OCI-LY1 (cell line): ENCODE measurements at regions not wholly inside any gene's neighbourhood (a gene's known extent, or its start where the extent isn't known, plus 50 kb on each side); places are given as distances from the start of the nearest gene placed in this dataset.

Experiments
- EZH2 ChIP-seq: fragments of 200-600 bp; sonication (generic), shearing (Covaris generic); IDR thresholded peaks from 2 replicates; pipeline ENCODE4 v1.8.0; 2017; ENCODE audit warnings: borderline replicate concordance, mixed run types, mild to moderate bottlenecking, antibody characterized with exemption, low read length, moderate library complexity, mixed read lengths
- TF ChIP-seq, protein P1 (sequence below): fragments of 200-600 bp; sonication (generic), shearing (Covaris generic); IDR thresholded peaks from 2 replicates; pipeline ENCODE4 v1.5.1; 2017; ENCODE audit warnings: mild to moderate bottlenecking, antibody characterized with exemption, low read length, moderate library complexity, mixed read lengths

DNA sequence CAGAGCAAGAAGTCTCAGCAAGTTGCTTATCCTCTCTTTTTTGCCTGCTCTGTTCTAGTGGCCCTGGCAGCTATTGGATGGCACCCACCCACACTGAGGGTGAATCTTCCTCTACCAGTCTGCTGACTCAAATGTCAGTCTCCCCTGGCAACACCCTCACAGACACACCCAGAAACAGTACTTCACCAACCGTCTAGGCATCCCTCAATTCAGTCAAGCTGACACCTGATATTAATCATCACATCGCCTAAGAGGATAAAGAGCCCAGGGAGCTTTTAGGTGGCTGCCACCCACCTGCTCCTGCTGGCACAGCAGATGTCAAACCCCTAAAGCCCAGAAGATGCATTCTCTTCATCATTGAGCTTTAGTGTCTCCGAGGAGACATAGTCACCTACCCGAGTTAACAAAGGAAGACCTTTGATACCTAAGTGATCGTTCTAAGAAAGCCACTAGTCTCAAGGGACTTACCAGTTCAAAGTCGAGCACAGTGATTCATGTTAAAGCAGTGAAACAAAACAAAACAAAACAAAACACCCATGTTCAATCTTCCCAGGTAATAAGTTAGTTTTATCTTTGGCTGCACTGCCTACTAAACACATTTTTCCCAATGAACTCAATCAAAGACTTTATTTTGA, 97.7 kb upstream of the KCNQ5 start:
- TF ChIP-seq, protein P1, sequence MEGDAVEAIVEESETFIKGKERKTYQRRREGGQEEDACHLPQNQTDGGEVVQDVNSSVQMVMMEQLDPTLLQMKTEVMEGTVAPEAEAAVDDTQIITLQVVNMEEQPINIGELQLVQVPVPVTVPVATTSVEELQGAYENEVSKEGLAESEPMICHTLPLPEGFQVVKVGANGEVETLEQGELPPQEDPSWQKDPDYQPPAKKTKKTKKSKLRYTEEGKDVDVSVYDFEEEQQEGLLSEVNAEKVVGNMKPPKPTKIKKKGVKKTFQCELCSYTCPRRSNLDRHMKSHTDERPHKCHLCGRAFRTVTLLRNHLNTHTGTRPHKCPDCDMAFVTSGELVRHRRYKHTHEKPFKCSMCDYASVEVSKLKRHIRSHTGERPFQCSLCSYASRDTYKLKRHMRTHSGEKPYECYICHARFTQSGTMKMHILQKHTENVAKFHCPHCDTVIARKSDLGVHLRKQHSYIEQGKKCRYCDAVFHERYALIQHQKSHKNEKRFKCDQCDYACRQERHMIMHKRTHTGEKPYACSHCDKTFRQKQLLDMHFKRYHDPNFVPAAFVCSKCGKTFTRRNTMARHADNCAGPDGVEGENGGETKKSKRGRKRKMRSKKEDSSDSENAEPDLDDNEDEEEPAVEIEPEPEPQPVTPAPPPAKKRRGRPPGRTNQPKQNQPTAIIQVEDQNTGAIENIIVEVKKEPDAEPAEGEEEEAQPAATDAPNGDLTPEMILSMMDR: no peak
- no peak for TF ChIP-seq EZH2
